Activated CD4-positive, alpha-beta T cell treated with anti-CD3 and anti-CD28 coated beads for 24 hours (primary cell): ENCODE measurements at regions not wholly inside any gene's neighbourhood (a gene's known extent, or its start where the extent isn't known, plus 50 kb on each side); places are given as distances from the start of the nearest gene placed in this dataset.
A peak's percentile ranks its signal among the peaks of the same experiment; 100 is the strongest.

Experiments used
- DNase-seq, 2 donors: peaks; one replicate each; pipeline ENCODE4 v3.0.0-alpha.2; 2020; ENCODE audit warnings: low read depth in 2 of 2

- no peak for DNase-seq
These were observed 65.0 kb upstream of the POU2AF1 start for GRCh38 chr11:111444040-111444439.

DNA sequence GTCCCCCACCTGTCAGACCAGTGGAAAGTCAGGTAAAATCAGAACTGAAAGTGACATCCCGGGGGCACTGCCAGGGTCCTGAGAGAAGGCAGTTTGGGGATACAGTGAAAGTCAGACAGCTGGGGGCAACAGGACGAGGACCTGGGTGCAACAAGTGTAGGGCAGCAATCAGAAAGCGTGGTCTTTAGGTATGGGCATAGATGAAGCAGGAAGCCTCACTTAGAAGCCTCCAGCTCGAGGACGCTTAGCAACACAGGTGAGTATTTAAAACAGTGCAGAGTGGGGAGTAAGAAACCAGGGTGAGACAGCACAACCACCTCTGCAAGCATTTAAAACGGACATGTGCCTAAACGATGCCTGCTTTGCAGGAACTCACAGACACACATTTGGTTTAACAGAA lies 64.6 kb upstream of the POU2AF1 start:
- no peak for DNase-seq

DNA sequence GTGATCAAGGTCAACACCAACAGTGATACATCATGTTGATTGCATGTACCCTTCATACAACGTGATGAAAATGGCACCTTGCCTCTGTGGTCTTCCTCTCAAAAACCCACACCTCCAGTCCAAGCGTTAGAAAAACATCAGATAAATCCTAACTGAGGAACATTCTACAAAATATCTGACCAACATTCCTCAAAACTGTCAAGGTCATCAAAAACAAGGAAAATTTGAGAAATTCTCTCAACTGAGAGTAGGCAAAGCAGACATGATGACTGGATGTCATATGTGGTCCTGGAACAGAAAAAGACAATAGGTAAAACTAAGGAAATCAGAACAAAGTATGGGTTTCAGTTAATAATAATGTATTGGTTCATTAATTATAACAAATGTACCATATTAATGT lies 64.0 kb upstream of the POU2AF1 start:
- no peak for DNase-seq

GRCh38 chr11:111441443-111441842 lies 62.4 kb upstream of the POU2AF1 start:
- DNase-seq: no peak

DNA sequence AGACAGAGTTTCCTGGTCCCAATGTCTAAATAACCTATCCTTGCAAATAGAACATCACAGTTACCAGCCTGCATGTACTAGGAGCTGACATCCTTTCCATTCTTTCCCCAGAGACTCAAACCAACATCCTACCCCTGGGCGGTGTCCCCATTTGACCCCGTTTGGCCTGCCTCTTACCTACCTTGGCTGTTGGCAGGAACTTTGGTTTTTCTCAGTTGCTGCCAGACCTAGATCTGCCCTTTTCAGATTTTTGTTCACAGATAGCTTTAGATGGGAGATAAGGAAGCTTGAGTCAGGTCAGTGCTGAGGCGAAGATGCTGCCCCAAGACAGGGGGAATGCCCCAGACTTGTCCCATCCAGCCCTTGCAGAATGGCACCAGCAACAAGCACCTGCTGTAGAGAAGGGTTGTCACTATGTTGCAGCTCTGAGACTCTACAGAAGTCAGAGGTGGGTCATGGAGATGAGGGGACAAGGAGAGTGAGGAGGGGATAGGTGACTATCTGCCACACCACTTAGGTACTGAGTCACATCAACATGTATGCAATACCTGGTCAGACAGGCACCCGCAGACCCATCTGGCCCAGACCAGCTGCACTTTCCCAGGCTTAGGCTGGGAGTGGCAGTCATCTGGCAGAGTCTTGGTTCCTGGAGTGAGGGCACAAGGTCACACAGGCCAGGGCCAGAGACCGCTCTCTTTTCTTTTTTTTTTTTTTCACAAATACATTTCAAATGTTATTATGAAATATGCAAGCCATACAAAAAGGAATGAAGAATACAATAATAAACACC lies 61.5 kb upstream of the POU2AF1 start:
- no peak for DNase-seq

- DNase-seq: no peak
These were observed 60.8 kb upstream of the POU2AF1 start for GRCh38 chr11:111439901-111440300.

- DNase-seq: no peak
These were observed 59.9 kb upstream of the POU2AF1 start for GRCh38 chr11:111438846-111439520.

- no peak for DNase-seq
These were observed 59.1 kb upstream of the POU2AF1 start for GRCh38 chr11:111438168-111438567.

- DNase-seq: no peak
These were observed 56.1 kb upstream of the POU2AF1 start for GRCh38 chr11:111435046-111435698.

DNA sequence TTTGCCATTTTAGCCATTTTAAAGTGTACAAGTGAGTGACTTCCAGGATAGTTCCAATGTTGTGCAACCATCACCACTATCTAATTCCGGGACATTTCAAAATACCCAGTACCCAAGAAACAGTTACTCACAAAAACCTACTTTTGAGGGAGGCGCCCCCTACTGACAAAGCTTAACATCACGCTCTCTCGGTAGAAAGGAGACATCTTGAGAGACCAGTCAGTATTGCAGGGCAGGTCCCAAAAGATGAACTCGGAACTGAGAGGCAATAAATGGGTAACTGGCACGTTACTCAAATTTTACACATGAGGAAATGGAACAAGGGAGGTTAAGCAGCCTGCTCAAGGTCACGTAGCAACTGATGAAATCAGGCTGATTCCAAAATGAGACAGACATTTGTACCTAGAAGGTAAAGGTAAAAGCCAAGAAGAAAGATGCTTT lies 50.0 kb upstream of the POU2AF1 start:
- DNase-seq: peak; percentile 53 to 67
